RWPE2 (cell line): ENCODE measurements at regions not wholly inside any gene's neighbourhood (a gene's known extent, or its start where the extent isn't known, plus 50 kb on each side); places are given as distances from the start of the nearest gene placed in this dataset.
A peak's percentile ranks its signal among the peaks of the same experiment; 100 is the strongest.

Source experiments
- ATAC-seq: fragments of 200-7000 bp; cut with Tn5 transposase; 3 replicates; pipeline ENCODE4 v1.9.1; 2021; ENCODE audit warnings: low read depth
- DNase-seq: peaks from one replicate; pipeline ENCODE4 v3.0.0-alpha.2; 2020; ENCODE audit warnings: low spot score
- H3K27ac ChIP-seq: fragments of 450-650 bp; 2 replicates; pipeline ENCODE4 v1.5.1; 2017; ENCODE audit warnings: mild to moderate bottlenecking; ENCODE audit not compliant: poor library complexity, severe bottlenecking
- H3K27me3 ChIP-seq: fragments of 250-450 bp; sonication (Bioruptor Pico); 2 replicates; pipeline ENCODE4 v1.5.1; 2021; ENCODE audit warnings: mild to moderate bottlenecking, moderate library complexity; ENCODE audit not compliant: insufficient read depth, poor library complexity, severe bottlenecking
- H3K36me3 ChIP-seq: fragments of 250-450 bp; sonication (Bioruptor Pico); 2 replicates; pipeline ENCODE4 v1.5.1; 2020; ENCODE audit warnings: low read depth, mild to moderate bottlenecking, moderate library complexity
- H3K4me1 ChIP-seq: fragments of 250-450 bp; sonication (Bioruptor Pico); 2 replicates; pipeline ENCODE4 v1.5.1; 2021; ENCODE audit warnings: mild to moderate bottlenecking, moderate library complexity; ENCODE audit not compliant: insufficient read depth, poor library complexity, severe bottlenecking
- H3K4me3 ChIP-seq: fragments of 250-450 bp; sonication (Bioruptor Pico); 2 replicates; pipeline ENCODE4 v1.5.1; 2021; ENCODE audit warnings: mild to moderate bottlenecking, moderate library complexity; ENCODE audit not compliant: severe bottlenecking
- H3K9me3 ChIP-seq: fragments of 250-450 bp; sonication (Bioruptor Pico); 2 replicates; pipeline ENCODE4 v1.5.1; 2021; ENCODE audit warnings: mild to moderate bottlenecking, moderate library complexity; ENCODE audit not compliant: severe bottlenecking
- TF ChIP-seq, protein P1 (sequence below): fragments of 450-650 bp; IDR thresholded peaks from one replicate; pipeline ENCODE4 v1.5.1; 2017; ENCODE audit warnings: mild to moderate bottlenecking, moderate library complexity; ENCODE audit not compliant: poor library complexity, severe bottlenecking

GRCh38 chr1:232722626-232723025, 82.6 kb upstream of the MAP10 start:
- peaks cover 4% of the 10 kb centered on the region for H3K9me3 ChIP-seq
- no peaks in the 10 kb centered on the region for H3K36me3 ChIP-seq
- H3K4me1 ChIP-seq, result no peaks in the 10 kb centered on the region
- ATAC-seq (no peak), DNase-seq (no peak)
- H3K4me3 ChIP-seq, result no peak overlapping the region
- no peaks in the 10 kb centered on the region for H3K27me3 ChIP-seq
- TF ChIP-seq, protein P1, sequence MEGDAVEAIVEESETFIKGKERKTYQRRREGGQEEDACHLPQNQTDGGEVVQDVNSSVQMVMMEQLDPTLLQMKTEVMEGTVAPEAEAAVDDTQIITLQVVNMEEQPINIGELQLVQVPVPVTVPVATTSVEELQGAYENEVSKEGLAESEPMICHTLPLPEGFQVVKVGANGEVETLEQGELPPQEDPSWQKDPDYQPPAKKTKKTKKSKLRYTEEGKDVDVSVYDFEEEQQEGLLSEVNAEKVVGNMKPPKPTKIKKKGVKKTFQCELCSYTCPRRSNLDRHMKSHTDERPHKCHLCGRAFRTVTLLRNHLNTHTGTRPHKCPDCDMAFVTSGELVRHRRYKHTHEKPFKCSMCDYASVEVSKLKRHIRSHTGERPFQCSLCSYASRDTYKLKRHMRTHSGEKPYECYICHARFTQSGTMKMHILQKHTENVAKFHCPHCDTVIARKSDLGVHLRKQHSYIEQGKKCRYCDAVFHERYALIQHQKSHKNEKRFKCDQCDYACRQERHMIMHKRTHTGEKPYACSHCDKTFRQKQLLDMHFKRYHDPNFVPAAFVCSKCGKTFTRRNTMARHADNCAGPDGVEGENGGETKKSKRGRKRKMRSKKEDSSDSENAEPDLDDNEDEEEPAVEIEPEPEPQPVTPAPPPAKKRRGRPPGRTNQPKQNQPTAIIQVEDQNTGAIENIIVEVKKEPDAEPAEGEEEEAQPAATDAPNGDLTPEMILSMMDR, result no peak
- no peak overlapping the region for H3K27ac ChIP-seq

- DNase-seq (no peak), ATAC-seq (peak; percentile 41; the same call in 1 of the 3 replicates)
- TF ChIP-seq, protein P1, result no peak
- Histone ChIP-seq H3K9me3 (no peaks in the 10 kb centered on the region), H3K4me3 (no peak overlapping the region), H3K4me1 (no peaks in the 10 kb centered on the region), H3K27me3 (no peaks in the 10 kb centered on the region), H3K27ac (no peak overlapping the region), H3K36me3 (no peaks in the 10 kb centered on the region)
Observed at GRCh38 chr1:232725305-232726047, 79.7 kb upstream of the MAP10 start.

DNA sequence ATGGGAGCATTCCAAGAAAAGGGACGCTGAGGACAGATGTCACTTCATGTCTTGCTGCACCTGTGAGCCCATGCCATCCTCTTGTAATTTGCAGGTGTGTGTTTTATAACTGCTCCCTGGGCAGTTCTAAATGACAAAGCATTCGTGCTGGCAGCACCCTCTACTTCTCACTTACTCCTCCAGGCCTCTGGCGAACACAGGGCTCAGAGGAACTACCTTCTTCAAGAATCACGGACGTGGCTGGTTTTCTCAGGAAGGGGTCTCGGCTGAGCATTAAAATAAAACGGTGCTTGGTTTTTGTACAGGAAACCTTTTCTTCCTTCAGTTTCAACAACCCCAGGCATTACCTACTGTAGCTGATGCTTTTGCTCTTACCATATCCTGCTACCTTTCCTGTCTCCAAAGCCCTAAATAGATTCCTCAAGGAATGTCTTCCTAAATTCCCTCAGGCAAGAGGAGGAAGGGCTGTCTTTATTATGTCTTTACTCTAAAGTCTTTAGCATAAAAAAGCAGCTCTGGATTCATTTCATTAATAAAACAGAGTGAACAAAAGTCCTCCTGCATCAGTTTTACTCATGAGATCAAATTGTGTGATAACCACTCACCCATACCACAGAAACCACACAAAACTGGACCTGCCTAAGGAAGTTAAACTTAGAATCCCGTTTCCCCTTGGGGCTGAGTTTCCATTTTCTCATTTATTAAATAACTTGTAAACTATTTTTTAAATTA, 79.0 kb upstream of the MAP10 start:
- ATAC-seq (no peak), DNase-seq (no peak)
- no peaks in the 10 kb centered on the region for H3K27me3 ChIP-seq
- H3K9me3 ChIP-seq, result no peaks in the 10 kb centered on the region
- TF ChIP-seq, protein P1, result no peak
- no peak overlapping the region for H3K27ac ChIP-seq
- no peak overlapping the region for H3K4me3 ChIP-seq
- H3K4me1 ChIP-seq, result no peaks in the 10 kb centered on the region
- H3K36me3 ChIP-seq, result no peaks in the 10 kb centered on the region

DNA sequence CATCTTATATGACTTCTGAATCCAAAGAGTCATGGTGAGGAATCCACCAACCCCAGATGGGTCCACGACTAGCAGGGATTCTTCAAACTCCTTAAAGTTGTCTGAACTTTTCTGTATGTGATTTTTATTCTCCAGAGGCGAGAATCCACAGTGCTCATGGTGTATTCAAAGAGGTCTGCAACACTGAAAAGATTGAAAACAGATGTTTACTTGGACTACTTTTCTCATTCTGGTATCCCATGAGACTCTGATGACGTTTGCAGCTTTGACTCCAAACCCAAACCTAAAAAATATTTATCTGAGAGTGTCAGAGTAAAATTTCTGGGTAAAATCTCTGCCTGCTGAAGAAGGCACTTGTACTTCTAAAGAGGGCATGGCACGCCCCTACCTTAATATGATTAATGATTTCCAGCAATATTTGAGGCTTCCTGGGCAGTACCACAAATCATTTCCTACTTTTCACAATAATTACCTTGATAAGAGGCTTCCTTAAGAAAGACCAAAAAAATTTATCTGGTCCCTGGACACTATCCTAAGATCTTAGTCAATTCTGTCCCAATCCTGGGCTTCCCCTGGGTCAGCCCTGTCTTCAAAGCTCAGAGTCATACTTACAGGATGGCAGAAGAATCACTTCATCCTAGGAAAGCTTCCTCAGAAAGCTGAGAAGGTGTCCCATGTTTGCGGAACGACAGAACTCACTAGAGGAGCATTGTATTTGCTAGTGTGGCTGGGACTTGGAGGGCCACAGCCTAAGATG, 76.5 kb upstream of the MAP10 start:
- Histone ChIP-seq H3K4me1 (no peaks in the 10 kb centered on the region), H3K36me3 (no peaks in the 10 kb centered on the region), H3K9me3 (no peaks in the 10 kb centered on the region), H3K4me3 (no peak overlapping the region), H3K27ac (no peak overlapping the region), H3K27me3 (no peaks in the 10 kb centered on the region)
- TF ChIP-seq, protein P1, result no peak
- DNase-seq (no peak), ATAC-seq (no peak)
